Endothelial cell of hepatic sinusoid (primary cell): ENCODE measurements at regions not wholly inside any gene's neighbourhood (a gene's known extent, or its start where the extent isn't known, plus 50 kb on each side); places are given as distances from the start of the nearest gene placed in this dataset.

ENCODE experiments used
- in situ Hi-C: cut with HindIII; loops from 2 replicates; pipeline ENCODE4 v1.10.0; 2017; ENCODE audit warnings: low sequenced_read_pairs

GRCh38 chr6:9627916-9628315 lies 787.0 kb downstream of the TFAP2A start:
- in situ Hi-C loops: no loop called here

- in situ Hi-C loops: no loop called here
Observed at GRCh38 chr6:9623985-9624384, 790.9 kb downstream of the TFAP2A start.

GRCh38 chr6:9623228-9623832 lies 791.5 kb downstream of the TFAP2A start:
- in situ Hi-C loops: no loop called here

- in situ Hi-C loops: no loop called here
Observed at GRCh38 chr6:9621276-9621675, 793.6 kb downstream of the TFAP2A start.

GRCh38 chr6:9620687-9621086 lies 794.2 kb downstream of the TFAP2A start:
- in situ Hi-C loops: no loop called here

- in situ Hi-C loops: no loop called here
Observed at GRCh38 chr6:9620263-9620662, 794.6 kb downstream of the TFAP2A start.

GRCh38 chr6:9614778-9615177 lies 800.1 kb downstream of the TFAP2A start:
- in situ Hi-C loops: no loop called here

- in situ Hi-C loops: no loop called here
Observed at GRCh38 chr6:9612489-9612888, 802.4 kb downstream of the TFAP2A start.

- in situ Hi-C loops: no loop called here
Observed at GRCh38 chr6:9610620-9611415, 804.1 kb downstream of the TFAP2A start.

GRCh38 chr6:9606435-9607134 lies 808.3 kb downstream of the TFAP2A start:
- in situ Hi-C loops: no loop called here

GRCh38 chr6:9594746-9595145 lies 820.1 kb downstream of the TFAP2A start:
- in situ Hi-C loops: no loop called here

GRCh38 chr6:9593554-9593953 lies 821.3 kb downstream of the TFAP2A start:
- in situ Hi-C loops: no loop called here

GRCh38 chr6:9583753-9584352 lies 831.0 kb downstream of the TFAP2A start:
- in situ Hi-C loops: no loop called here

- in situ Hi-C loops: no loop called here
Observed at GRCh38 chr6:9581155-9581554, 833.7 kb downstream of the TFAP2A start.

GRCh38 chr6:9576521-9576920 lies 838.4 kb downstream of the TFAP2A start:
- in situ Hi-C loops: no loop called here

- in situ Hi-C loops: no loop called here
Observed at GRCh38 chr6:9566096-9566495, 848.8 kb downstream of the TFAP2A start.

GRCh38 chr6:9564021-9564420 lies 850.9 kb downstream of the TFAP2A start:
- in situ Hi-C loops: no loop called here

GRCh38 chr6:9563568-9563967 lies 851.3 kb downstream of the TFAP2A start:
- in situ Hi-C loops: no loop called here

GRCh38 chr6:9554806-9555205 lies 860.1 kb downstream of the TFAP2A start:
- in situ Hi-C loops: no loop called here

- in situ Hi-C loops: no loop called here
Observed at GRCh38 chr6:9554323-9554722, 860.6 kb downstream of the TFAP2A start.

- in situ Hi-C loops: no loop called here
Observed at GRCh38 chr6:9553002-9553401, 861.9 kb downstream of the TFAP2A start.

GRCh38 chr6:9543649-9544048 lies 871.2 kb downstream of the TFAP2A start:
- in situ Hi-C loops: no loop called here
